Adrenal gland (tissue), 5 donors: ENCODE measurements at regions not wholly inside any gene's neighbourhood (a gene's known extent, or its start where the extent isn't known, plus 50 kb on each side); places are given as distances from the start of the nearest gene placed in this dataset.

Experiments
- POLR2A ChIP-seq, 2 donors: fragments of 450-650 bp; IDR thresholded peaks; one replicate each; pipeline ENCODE4 v1.6.1; 2017; ENCODE audit warnings: antibody characterized with exemption in 2 of 2, mild to moderate bottlenecking in 2 of 2, moderate library complexity in 1 of 2
- TF ChIP-seq, protein P1 (sequence below), 6 experiments: fragments of 450-650 bp in 4 of 6; fragments of 200-600 bp in 2 of 6; sonication (generic) in 1 of 6; IDR thresholded peaks; 1 replicate in 5 of 6; 2 replicates in 1 of 6; pipeline versions ENCODE4 v1.5.1 to v1.8.0; 2016 to 2021; ENCODE audit warnings: antibody characterized with exemption in 6 of 6, mild to moderate bottlenecking in 2 of 6, moderate library complexity in 1 of 6
- donor health status: DM: no; HTN: no; CAD: no.

DNA sequence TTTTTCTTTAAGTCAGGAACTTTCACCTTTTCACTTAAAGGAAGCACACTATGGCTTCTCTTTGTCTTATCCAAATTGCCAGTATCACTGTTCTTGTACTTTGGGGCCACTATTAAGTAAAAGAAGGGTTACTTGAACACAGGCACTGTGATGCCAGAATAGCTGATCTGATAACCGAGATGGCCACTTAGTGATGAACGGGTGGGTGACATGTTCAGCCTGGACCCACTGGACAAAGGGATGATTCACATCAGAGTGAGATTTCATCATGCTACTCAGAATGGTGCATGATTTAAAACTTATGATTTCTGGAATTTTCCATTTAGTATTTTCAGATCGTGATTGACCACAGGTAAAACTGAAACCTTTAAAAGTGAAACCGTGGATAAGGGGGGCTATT, 252.6 kb downstream of the KLF13 start:
- TF ChIP-seq POLR2A (IDR thresholded peaks at IDR 0.05), result no peak
- TF ChIP-seq, protein P1, sequence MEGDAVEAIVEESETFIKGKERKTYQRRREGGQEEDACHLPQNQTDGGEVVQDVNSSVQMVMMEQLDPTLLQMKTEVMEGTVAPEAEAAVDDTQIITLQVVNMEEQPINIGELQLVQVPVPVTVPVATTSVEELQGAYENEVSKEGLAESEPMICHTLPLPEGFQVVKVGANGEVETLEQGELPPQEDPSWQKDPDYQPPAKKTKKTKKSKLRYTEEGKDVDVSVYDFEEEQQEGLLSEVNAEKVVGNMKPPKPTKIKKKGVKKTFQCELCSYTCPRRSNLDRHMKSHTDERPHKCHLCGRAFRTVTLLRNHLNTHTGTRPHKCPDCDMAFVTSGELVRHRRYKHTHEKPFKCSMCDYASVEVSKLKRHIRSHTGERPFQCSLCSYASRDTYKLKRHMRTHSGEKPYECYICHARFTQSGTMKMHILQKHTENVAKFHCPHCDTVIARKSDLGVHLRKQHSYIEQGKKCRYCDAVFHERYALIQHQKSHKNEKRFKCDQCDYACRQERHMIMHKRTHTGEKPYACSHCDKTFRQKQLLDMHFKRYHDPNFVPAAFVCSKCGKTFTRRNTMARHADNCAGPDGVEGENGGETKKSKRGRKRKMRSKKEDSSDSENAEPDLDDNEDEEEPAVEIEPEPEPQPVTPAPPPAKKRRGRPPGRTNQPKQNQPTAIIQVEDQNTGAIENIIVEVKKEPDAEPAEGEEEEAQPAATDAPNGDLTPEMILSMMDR (IDR thresholded peaks at IDR 0.05), result no peak
